ENCODE measurements at regions not wholly inside any gene's neighbourhood (a gene's known extent, or its start where the extent isn't known, plus 50 kb on each side); places are given as distances from the start of the nearest gene placed in this dataset.

DNA sequence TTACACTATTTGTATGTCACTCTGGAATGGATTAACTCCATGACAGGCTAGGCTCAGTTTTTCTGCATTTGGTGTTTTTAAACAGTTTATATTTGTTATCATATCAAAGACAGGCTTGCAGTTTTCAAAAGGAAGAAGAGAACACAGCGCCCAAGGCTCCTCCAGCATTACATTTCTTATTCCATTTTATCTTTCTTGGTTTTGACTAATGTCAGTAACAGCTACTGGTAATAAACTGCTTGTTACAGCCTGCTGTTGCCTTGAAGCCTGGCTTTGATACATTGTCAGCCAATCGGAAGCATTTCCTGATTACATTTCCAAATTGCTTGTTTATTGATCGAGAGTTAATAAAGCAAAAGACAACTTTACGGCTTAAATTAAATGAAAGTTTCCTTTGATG lies 166.0 kb upstream of the MDFIC start:
- no peak for DNase-seq (ENCODE audit: low spot score)

DNA sequence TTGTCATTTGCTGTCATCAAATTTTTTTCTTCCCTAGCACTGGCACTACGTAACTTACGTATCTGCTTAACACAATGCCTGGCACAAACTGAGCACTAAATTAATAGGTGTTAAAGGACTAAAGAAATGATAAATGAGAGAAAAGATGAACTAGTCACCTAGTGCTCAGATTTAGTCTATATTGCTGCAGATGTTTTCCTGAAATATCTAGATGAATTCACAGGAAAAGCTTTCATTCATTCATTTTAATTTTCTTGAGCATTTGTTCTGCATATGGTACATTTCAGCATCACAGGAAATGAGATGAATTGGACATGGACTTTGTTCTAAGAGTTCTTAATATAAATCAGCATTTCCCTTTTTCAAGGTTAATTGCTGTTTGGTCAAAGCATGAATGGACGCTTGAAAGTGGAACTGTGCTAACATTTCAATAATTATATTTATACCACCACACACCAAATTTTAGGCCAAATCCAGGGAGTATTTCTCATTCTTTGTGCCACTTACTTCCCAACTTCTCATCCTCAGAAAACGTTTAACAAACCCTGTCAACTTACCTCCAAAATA lies 163.2 kb upstream of the MDFIC start:
- no peak for DNase-seq (ENCODE audit: low spot score)

DNA sequence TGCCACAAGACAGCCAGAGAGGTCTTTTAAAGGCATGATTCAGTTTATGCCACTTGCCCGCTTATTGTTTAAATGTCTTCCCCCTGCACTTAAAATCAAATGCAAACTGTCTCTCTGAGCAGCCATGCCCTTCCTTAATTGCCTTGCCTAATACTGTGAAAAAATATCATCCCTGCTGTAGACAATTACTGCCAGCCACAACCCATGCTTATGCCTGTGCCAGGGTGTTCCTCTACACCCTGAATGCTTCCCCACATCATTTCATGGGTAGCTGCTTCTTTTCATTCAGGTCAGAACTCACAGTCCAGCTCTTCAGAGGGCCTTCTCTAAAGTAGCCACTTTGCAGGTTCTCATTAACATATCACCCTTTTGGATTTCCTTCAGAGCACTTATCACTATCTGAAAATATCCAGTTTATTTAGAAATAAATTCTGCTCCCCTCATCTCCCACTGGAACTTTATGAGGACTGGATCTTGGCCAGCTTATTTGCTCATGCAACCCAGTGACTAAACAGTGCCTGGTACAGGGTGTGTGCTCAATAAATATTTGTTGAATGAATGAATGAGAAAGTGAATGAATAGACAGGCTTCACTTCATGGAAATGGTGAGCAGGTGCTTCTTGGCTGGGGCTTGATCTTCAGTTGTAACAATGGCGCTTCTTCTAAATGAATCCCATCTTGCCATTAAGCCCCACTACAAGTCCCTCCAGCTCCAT lies 162.4 kb upstream of the MDFIC start:
- DNase-seq (ENCODE audit: low spot score), result peak; percentile 13

DNA sequence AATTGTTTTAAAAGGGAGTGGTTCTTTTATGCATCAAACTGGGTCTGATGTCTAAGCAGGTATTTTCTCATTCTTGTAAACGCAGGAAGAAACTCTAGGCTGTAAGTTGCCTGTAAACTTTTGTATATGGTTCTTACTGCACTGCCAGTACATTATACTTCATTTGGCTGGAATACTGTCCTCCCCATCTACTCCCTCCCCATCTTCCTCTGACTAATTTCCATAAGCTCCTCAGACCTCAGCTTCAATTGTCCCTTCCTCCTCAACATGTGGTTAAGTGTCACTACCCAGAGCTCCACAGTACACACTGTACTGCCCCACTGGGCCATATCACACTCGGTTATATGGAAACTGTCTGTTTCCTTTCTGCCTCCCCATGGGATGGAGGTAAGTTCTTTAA lies 161.4 kb upstream of the MDFIC start:
- no peak for DNase-seq (ENCODE audit: low spot score)

DNA sequence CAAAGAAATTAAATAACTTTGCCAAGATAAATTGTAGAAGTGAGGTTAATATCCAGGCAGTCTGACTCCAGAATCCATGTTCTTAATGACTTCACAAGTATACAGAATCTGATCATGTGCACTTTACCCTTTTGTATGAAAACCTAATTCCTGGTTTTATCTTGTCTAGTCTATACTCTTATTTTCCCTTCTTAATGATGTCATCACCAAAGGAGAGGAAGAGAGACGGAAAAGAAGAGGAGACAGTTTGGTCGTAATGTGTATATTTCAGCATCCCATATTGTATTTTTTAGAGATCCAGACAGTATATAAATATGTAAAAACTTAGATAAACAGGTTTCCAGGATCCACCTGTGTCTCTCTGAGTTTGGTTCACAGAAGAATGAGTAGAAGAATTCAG lies 159.9 kb upstream of the MDFIC start:
- no peak for DNase-seq (ENCODE audit: low spot score)

DNA sequence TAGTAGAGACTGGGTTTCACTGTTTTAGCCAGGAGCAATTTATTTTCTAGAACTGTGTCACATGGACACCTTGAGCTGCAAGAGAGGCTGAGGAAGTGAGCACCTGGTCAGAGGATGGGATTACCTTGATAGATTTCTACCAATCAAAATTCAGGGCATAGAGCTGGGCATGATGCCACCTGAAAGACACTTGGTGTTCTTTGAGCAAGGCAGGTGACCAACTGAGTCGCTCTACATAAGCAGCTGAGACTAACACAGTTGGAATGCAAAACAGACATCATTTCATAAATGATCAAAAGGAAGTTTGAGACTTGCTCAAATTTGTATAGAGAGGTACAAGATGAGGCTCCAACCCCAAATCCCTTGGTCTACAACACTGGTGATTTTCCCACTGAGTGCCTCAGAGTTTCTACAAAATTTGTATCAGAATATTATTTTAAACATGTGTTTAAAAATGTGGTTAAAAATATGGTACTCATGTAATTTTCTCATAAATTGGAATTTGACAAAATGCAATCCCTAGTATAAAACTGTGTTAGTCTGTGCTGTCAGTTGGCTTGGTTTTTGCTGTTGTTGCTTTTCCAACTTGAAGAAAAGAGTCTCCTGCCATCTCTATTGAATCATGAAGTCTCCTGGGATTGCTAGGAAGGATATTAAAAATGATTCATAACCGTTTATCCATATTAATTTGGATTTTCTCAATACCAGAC lies 156.4 kb upstream of the MDFIC start:
- no peak for DNase-seq (ENCODE audit: low spot score)

DNA sequence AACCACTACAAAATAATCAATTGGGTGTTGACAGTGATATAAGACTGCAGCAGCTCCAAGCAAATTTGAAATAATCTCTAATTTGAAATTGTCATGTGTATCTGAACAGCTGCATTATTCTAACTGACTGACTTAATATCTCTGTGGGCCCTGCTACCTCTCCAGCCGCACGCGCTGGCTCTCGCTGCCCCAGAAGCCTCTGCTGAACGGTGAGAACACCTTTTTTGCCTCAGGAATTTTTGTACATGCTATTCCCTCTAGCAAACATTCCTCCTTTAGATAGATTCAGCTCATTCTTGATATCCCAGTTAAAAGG lies 155.9 kb upstream of the MDFIC start:
- DNase-seq (ENCODE audit: low spot score), result no peak

DNA sequence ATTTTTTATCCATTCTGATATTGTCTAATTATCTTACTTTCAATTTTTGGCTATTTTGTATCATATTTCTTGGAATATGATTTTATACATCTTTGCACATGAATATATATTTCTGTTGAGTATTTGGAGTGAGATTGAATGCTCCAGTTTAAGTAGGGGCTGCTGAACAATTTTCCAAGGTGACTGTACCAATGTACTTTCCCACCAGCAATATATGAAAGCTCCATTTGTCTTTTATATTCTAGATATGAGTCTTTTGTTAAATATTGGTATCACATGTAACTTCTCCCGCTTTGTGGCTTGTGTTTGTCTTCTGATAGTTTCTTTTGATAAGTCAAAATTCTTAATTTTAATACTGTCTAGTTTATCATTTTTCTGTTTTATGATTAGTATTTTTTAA lies 144.6 kb upstream of the MDFIC start:
- DNase-seq (ENCODE audit: low spot score), result no peak

DNA sequence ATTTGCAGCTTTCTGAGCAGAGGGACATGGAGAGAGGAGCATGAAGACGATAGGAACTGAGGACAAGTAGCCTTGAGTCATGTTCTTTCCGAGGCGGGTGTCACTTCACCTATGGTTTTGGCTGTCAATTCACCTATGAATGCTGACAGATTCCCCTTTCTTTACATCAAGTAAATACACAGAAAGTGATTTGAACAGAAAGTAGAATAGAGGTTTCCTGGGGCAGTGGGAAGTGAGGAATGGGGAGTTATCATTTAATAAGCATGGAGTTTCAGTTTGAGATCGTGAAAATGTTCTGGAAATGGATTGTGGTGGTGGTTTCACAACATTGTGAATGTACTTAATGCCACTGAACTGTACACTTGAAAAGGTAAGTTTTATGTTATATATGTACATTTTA lies 138.4 kb upstream of the MDFIC start:
- no peak for DNase-seq (ENCODE audit: low spot score)

DNA sequence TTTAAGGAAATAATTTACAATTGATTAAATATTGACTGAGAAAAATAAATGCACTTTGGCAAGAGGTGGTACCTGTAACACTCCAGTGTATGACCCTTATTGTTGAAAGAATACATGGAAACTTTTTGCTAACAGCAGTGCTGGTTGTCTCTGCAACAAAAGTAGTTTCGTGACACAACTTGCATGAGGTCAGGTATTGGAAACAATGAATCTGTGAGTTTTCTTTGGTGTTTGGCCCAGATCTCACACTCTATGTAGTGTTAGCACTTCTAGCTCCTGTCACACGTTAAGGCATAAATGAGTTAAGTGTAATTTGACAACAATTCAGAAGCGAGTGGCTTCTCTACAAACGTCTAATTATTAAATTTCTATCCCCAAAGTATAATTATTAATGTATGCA lies 137.7 kb upstream of the MDFIC start:
- no peak for DNase-seq (ENCODE audit: low spot score)

DNA sequence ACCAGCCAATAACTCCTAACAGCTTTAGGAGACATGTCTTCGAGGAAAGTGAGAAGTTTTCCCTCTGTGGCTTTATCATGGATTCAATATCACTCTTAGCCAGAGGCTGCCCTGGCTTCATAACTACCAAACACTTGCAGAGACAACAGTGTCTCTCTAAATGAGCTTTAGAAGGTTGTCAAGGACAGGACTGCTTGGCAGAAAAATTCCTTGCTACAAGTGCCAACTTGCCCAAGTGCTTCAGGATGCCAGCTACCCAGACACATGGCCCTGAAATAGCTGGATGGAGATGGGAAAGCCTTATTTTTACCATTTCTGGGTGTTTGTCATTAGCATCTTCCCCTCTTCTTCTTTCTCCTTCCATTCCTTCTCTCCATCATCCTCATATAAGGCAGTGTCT lies 137.1 kb upstream of the MDFIC start:
- DNase-seq (ENCODE audit: low spot score), result no peak

DNA sequence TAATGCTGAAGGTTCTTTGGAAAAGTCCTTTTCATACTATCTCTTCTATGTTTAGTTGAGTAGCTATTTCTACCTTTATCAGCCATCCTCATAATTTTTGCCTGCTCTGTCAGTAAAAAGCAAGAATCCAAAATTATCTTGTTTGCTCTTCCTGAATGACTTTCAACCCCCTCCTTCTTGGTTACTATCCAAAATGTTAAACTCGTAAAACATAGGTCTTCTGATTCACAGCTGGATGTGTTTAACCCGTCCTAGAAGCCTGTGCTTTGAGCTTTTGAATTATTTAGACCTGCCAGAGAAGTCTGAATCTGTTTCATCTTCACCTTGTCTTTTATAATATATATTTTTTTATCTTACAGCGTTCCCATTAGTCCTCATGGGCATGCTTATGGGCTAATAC lies 136.4 kb upstream of the MDFIC start:
- DNase-seq (ENCODE audit: low spot score), result no peak

DNA sequence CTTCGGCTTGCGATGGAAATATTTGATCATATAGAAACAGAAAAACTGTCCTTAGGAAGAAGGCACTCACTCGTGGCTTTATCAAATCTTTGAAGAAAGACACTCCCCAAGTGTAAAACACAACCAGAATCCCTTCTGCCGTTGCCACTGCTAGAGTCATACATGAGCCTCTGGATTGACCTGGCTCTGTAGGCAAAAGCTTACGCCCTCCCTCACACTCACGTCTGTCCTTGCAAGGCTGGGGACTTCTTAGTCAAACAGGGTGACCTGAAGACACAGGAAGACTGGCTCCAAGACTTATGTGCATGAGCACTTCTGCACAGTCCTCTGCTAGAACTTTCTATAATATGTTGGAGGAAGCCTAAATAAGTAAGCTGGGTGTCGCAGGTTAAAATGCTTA lies 135.4 kb upstream of the MDFIC start:
- no peak for DNase-seq (ENCODE audit: low spot score)

DNA sequence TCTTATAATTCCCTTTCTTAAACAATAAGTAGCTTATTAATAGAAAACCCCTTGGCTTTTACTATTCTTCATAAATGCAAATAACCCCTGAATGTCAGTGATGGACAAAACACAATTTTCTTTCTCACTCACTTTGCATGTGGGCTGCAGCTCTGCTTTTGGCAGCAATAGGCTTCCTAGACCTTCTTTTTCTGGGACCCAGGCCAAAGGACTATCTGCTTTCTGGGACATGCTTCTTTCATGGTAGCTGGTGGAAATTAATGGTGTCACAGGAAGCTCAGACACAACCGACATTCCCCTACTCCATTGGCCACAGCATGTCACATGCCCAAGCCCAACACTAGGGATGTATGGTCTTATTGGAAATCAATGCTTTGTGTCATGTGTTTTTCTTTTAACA lies 134.3 kb upstream of the MDFIC start:
- DNase-seq (ENCODE audit: low spot score), result no peak

DNA sequence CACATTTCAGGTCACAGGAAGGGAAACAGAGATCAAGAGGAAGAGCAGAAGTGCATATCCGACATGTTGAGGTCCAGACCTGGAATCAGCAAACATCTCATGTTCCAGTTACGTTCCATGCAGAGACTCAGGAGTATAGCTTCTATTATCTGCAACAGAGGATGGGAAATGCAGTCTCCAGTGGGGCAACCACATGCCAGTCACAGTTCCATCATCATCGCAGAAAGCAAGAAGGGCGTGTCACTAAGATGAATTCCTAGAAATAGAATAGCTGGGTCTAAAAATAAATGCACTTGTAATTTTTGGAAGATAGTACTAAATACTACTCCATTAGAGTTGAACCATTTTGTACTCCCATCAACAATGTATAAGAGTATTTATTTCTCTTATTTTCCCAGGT lies 133.2 kb upstream of the MDFIC start:
- DNase-seq (ENCODE audit: low spot score), result no peak

DNA sequence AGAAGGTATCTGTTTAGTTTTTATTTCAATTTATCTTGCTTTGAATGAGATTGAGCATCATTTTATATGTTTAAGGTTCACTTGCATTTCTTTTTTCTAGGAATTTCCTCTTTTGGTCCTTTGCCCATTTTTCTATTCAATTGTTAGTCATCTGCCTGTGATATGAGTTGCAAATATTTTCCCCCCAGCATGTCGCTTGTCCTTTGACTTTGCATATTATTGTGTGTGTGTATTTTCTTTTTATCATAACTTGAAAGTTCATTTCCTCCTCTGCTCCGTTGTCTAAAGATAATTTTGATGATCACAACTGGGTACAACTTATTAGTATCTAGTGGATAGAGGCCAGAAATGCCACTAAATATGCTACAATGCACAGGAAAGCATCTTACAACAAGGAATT lies 132.7 kb upstream of the MDFIC start:
- no peak for DNase-seq (ENCODE audit: low spot score)

DNA sequence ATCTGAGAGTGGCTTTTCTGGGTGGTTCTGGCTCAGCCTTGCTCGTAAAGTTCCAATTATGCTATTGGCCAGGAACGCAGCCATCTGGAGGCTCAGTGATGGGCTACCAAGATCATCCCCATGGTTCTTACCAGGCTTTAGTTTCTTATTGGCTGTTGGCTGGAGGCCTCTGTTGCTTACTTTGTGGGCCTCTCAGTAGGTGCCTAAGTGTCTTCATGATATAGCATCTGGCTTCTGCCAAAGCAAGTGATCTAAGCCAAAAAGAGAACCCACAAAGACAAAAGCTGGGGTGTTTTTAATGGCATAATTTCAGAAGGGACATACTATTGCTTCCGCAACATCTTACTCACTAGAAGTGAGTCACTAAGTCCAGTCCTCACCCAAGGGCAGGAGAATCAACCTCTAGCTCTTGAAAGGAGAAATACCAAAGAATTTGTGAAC lies 132.0 kb upstream of the MDFIC start:
- peak; percentile 80 for DNase-seq (ENCODE audit: low spot score)

DNA sequence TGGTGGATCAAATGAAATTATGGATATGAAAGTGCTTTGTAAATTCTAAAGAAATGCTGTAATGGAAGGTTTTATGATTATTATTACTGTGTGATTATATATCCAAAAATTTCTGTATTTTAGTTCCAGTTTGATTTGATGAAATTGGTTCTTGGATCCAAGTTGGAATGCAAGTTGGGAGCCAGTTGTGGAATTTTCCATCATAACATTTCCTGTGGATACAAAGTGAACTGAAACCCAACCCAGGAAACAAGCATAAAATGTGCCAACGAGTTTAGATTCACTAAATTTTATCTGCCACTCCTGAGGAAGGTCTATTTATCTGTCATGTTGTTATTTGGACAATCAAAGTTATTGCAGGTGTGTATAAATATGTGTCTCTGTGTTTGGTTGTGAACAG lies 131.4 kb upstream of the MDFIC start:
- DNase-seq (ENCODE audit: low spot score), result no peak

DNA sequence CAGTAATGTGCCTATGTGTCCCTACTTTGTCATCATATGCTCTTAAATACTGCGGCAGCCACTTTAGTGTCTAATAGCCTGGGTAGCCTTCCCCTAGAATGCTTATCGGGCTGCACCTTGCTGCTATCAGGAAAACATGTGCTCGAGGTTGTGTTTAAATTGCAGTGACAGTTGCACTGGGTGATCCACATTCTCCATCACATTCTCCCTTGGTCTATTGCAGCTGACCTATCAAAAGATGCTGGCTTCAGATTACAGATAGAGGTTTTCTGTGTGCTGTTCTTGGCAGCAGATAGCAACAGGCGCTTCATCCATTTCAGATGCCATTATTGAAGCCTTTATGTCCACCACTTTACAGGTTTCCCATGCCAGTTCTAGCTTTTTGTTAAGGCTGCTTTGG lies 130.1 kb upstream of the MDFIC start:
- no peak for DNase-seq (ENCODE audit: low spot score)

DNA sequence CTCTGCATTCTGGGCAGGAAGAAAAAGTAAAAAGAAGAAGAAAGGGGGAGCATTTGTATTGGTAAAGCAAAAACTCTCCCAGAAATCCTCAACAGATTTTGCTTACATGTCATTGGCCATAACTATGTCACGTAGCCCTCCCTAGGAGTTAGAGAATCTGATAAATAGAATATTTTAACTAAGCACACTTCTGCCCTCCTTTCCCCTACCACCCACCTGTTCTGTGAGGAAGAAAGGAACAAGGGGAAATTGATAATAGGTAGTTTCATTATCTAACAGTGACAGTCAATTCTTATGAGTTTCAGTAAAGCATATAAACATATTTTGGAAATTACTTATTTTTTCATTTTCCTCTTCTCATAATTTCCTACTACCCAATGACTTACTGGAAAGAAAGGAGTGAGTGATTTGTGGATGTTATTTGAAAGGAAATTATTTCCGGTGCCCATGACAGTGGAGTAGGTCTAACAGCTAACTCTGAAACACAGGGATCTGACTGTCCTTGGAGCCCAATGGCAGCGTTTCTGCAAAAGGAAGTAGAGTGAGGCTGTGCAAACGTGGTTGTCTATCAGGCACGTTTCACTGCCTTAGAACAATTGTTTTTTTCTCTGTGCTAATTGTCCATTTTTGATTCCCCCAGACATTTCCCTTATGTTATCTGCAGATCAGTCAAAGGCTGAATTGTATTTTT lies 128.6 kb upstream of the MDFIC start:
- no peak for DNase-seq (ENCODE audit: low spot score)

DNA sequence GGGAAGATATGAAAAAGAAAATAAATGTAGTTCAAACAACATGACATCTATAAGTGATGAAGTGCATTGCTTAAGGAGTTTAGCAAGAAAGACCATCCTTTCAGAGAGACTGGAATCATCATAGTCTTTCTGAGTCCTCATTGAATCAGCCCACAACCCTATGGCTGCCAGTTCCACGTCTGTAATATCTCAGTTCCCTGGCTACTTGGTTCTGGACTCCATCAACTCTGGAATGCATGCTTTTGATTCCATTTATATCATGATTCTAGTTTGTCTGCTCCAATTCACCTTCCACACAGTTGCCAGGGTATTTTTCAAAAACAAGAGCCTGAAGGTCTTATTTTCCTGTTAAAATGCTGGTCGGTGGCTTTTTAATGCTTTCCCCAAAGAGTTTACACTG lies 126.4 kb upstream of the MDFIC start:
- no peak for DNase-seq (ENCODE audit: low spot score)

DNA sequence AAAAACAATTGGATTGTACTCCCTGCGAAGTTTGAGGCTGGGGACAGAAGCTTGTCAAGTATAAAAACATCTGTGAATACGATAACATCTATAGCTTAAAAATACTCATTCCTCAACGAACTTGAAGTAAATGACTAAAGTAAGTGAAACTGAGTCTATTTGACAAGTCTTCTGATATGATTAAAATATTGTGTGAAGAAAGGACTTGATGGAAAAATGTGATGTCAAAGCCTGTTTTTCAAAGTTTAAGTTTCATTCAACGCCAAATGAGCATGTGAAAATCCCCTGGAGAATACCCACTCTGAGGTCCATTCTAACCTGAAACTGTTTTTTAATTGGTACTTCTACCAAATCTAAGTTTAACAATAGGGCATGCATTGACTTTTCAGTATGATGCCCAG lies 122.3 kb upstream of the MDFIC start:
- no peak for DNase-seq (ENCODE audit: low spot score)

DNA sequence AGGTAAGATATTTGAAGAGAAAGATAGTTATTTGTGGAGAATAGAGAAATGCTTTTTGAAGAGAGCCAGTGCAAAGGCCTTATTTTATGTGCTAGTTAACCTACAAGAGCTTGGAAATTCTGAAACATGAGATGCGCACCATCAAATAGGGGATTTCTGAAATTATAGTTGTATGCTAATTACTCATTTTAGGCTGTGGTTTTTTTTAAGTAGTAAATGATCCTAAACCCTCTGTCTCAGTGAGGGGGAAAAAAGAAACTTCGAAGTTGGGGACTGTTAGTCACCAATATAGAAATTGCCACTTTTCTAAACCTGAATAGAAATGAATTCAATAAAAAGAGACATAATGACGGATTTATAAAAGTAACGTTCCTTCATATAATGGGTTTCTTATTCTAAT lies 119.3 kb upstream of the MDFIC start:
- DNase-seq (ENCODE audit: low spot score), result no peak

Data from AG20443 (cell line).